ENCODE measurements at regions not wholly inside any gene's neighbourhood (a gene's known extent, or its start where the extent isn't known, plus 50 kb on each side); places are given as distances from the start of the nearest gene placed in this dataset.
"Not testable (repeated sequence)": the region's sequence is repeated elsewhere in the genome, so short reads cannot be mapped to it uniquely, and the experiment has no call there.

- DNase-seq, result no peak
Observed at GRCh38 chr2:195569255-195569654, 87.8 kb upstream of the SLC39A10 start.

GRCh38 chr2:195564625-195565135 lies 92.3 kb upstream of the SLC39A10 start:
- not testable (repeated sequence) for DNase-seq

- no peak for DNase-seq
Observed at GRCh38 chr2:195563857-195564512, 93.0 kb upstream of the SLC39A10 start.

GRCh38 chr2:195562570-195563566 lies 94.2 kb upstream of the SLC39A10 start:
- DNase-seq, result no peak

GRCh38 chr2:195561116-195561921 lies 95.7 kb upstream of the SLC39A10 start:
- DNase-seq, result no peak

GRCh38 chr2:195560209-195560895 lies 96.7 kb upstream of the SLC39A10 start:
- no peak for DNase-seq

- no peak for DNase-seq
Observed at GRCh38 chr2:195559431-195559914, 97.6 kb upstream of the SLC39A10 start.

- no peak for DNase-seq
Observed at GRCh38 chr2:195555971-195556370, 101.1 kb upstream of the SLC39A10 start.

- DNase-seq, result no peak
Observed at GRCh38 chr2:195552581-195552980, 104.4 kb upstream of the SLC39A10 start.

GRCh38 chr2:195548198-195548940 lies 108.7 kb upstream of the SLC39A10 start:
- DNase-seq, result no peak

GRCh38 chr2:195547268-195547840 lies 109.7 kb upstream of the SLC39A10 start:
- not testable (repeated sequence) for DNase-seq

GRCh38 chr2:195545811-195546210 lies 111.2 kb upstream of the SLC39A10 start:
- no peak for DNase-seq

- DNase-seq, result no peak
Observed at GRCh38 chr2:195543902-195544894, 112.8 kb upstream of the SLC39A10 start.

GRCh38 chr2:195543063-195543462 lies 114.0 kb upstream of the SLC39A10 start:
- no peak for DNase-seq

- DNase-seq, result no peak
Observed at GRCh38 chr2:195542067-195542466, 115.0 kb upstream of the SLC39A10 start.

- DNase-seq, result no peak
Observed at GRCh38 chr2:195538937-195539336, 118.1 kb upstream of the SLC39A10 start.

GRCh38 chr2:195537811-195538210 lies 119.2 kb upstream of the SLC39A10 start:
- DNase-seq, result no peak

- DNase-seq, result no peak
Observed at GRCh38 chr2:195536906-195537305, 120.1 kb upstream of the SLC39A10 start.

- DNase-seq, result no peak
Observed at GRCh38 chr2:195535911-195536522, 121.0 kb upstream of the SLC39A10 start.

All from NCI-H524 treated with DMSO at 0.1 percent for 48 hours (cell line).